ENCODE measurements at regions not wholly inside any gene's neighbourhood (a gene's known extent, or its start where the extent isn't known, plus 50 kb on each side); places are given as distances from the start of the nearest gene placed in this dataset.

- no peak overlapping the region for H3K4me3 ChIP-seq (ENCODE audit: low read length)
- no peak for TF ChIP-seq CTCF (IDR thresholded peaks at IDR 0.05; ENCODE audit: insufficient read depth, low read depth, low read length, missing control alignments)
- DNase-seq (ENCODE audit: low read depth): no peak
These were observed 315.4 kb upstream of the GRIA3 start for GRCh38 chrX:122868631-122869030.

GRCh38 chrX:122869171-122869570 is 314.9 kb upstream of the GRIA3 start:
- H3K4me3 ChIP-seq (ENCODE audit: low read length): no peak overlapping the region
- no peak for DNase-seq (ENCODE audit: low read depth)
- no peak for TF ChIP-seq CTCF (IDR thresholded peaks at IDR 0.05; ENCODE audit: insufficient read depth, low read depth, low read length, missing control alignments)

- DNase-seq (ENCODE audit: low read depth): no peak
- no peak overlapping the region for H3K4me3 ChIP-seq (ENCODE audit: low read length)
- TF ChIP-seq CTCF (IDR thresholded peaks at IDR 0.05; ENCODE audit: insufficient read depth, low read depth, low read length, missing control alignments): no peak
These were observed 305.8 kb upstream of the GRIA3 start for GRCh38 chrX:122878269-122878668.

GRCh38 chrX:122880952-122881351 is 303.1 kb upstream of the GRIA3 start:
- no peak overlapping the region for H3K4me3 ChIP-seq (ENCODE audit: low read length)
- no peak for TF ChIP-seq CTCF (IDR thresholded peaks at IDR 0.05; ENCODE audit: insufficient read depth, low read depth, low read length, missing control alignments)
- no peak for DNase-seq (ENCODE audit: low read depth)

- no peak overlapping the region for H3K4me3 ChIP-seq (ENCODE audit: low read length)
- no peak for DNase-seq (ENCODE audit: low read depth)
- TF ChIP-seq CTCF (IDR thresholded peaks at IDR 0.05; ENCODE audit: insufficient read depth, low read depth, low read length, missing control alignments): no peak
These were observed 293.3 kb upstream of the GRIA3 start for GRCh38 chrX:122890729-122891128.

GRCh38 chrX:122906726-122907125 is 277.4 kb upstream of the GRIA3 start:
- no peak for TF ChIP-seq CTCF (IDR thresholded peaks at IDR 0.05; ENCODE audit: insufficient read depth, low read depth, low read length, missing control alignments)
- no peak overlapping the region for H3K4me3 ChIP-seq (ENCODE audit: low read length)
- DNase-seq (ENCODE audit: low read depth): no peak

GRCh38 chrX:122907375-122907774 is 276.7 kb upstream of the GRIA3 start:
- TF ChIP-seq CTCF (IDR thresholded peaks at IDR 0.05; ENCODE audit: insufficient read depth, low read depth, low read length, missing control alignments): no peak
- no peak for DNase-seq (ENCODE audit: low read depth)
- no peak overlapping the region for H3K4me3 ChIP-seq (ENCODE audit: low read length)
